Caco-2 (cell line): ENCODE measurements at regions not wholly inside any gene's neighbourhood (a gene's known extent, or its start where the extent isn't known, plus 50 kb on each side); places are given as distances from the start of the nearest gene placed in this dataset.

Source experiments
- BruUV-seq: library from RNA; stranded (reverse); fragments of 400-500 nt; replicated peaks from 2 replicates; lab custom pipeline; 2021; lab: Mats Ljungman, UMichigan
- CTCF ChIA-PET: fragments of 300-600 bp; sonication (Branson Sonifier 250); formaldehyde crosslinking; loops from one replicate; lab custom pipeline; 2022; ENCODE audit warnings: antibody characterized with exemption; lab: Charles Lee
- POLR2A ChIA-PET: fragments of 300-600 bp; sonication (Branson Sonifier 250); formaldehyde crosslinking; loops from one replicate; lab custom pipeline; 2022; ENCODE audit warnings: antibody characterized with exemption; lab: Charles Lee
- DNase-seq, 2 experiments: peaks; one replicate each; pipeline versions ENCODE4 v3.0.0 to v3.0.0-alpha.2; 2020 to 2022
- H3K27me3 ChIP-seq: replicated peaks from 2 replicates; pipeline ENCODE4 v1.6.0; 2011; ENCODE audit warnings: low read length; ENCODE audit not compliant: control insufficient read depth, insufficient read depth
- H3K36me3 ChIP-seq: 2 replicates; pipeline ENCODE4 v1.5.1; 2011; ENCODE audit warnings: low read length; ENCODE audit not compliant: control insufficient read depth, insufficient read depth
- H3K4me1 ChIP-seq: fragments of 250-450 bp; sonication (Bioruptor Pico); 2 replicates; pipeline ENCODE4 v1.5.1; 2020; ENCODE audit warnings: mild to moderate bottlenecking
- H3K4me3 ChIP-seq: 2 replicates; pipeline ENCODE4 v1.5.1; 2011; ENCODE audit warnings: low read depth, mild to moderate bottlenecking, control low read depth, low read length
- H3K9me3 ChIP-seq: fragments of 250-450 bp; sonication (Bioruptor Pico); 2 replicates; pipeline ENCODE4 v1.5.1; 2020; ENCODE audit warnings: mild to moderate bottlenecking, moderate library complexity
- H3K27ac Mint-ChIP-seq: one replicate; pipeline ENCODE4 v1.8.0; 2022; ENCODE audit warnings: mixed read lengths; ENCODE audit not compliant: unreplicated experiment
- H3K27me3 Mint-ChIP-seq: one replicate; pipeline ENCODE4 v1.8.0; 2022; ENCODE audit warnings: mixed read lengths; ENCODE audit not compliant: insufficient read depth, unreplicated experiment
- H3K36me3 Mint-ChIP-seq: one replicate; pipeline ENCODE4 v1.8.0; 2022; ENCODE audit warnings: mild to moderate bottlenecking, mixed read lengths; ENCODE audit not compliant: insufficient read depth, unreplicated experiment
- H3K4me1 Mint-ChIP-seq: one replicate; pipeline ENCODE4 v1.8.0; 2022; ENCODE audit warnings: low read depth, mixed read lengths; ENCODE audit not compliant: unreplicated experiment
- H3K4me3 Mint-ChIP-seq: one replicate; pipeline ENCODE4 v1.8.0; 2022; ENCODE audit warnings: mild to moderate bottlenecking, moderate library complexity, mixed read lengths; ENCODE audit not compliant: unreplicated experiment
- H3K9me3 Mint-ChIP-seq: one replicate; pipeline ENCODE4 v1.8.0; 2022; ENCODE audit warnings: mixed read lengths; ENCODE audit not compliant: unreplicated experiment
- intact Hi-C: fragments of 100-400 bp; cut with micrococcal nuclease; formaldehyde crosslinking; loops from one replicate; pipeline ENCODE4 v1.10.0; 2022; ENCODE audit not compliant: unreplicated experiment
- TF ChIP-seq, protein P1 (sequence below), 2 experiments: fragments of 200-600 bp in 1 of 2; IDR thresholded peaks; 1 replicate in 1 of 2; 2 replicates in 1 of 2; pipeline versions ENCODE4 v1.5.1 to v1.8.0; 2011 to 2022; ENCODE audit warnings: antibody characterized with exemption in 1 of 2, control low read depth in 1 of 2, inconsistent platforms in 1 of 2, low read depth in 1 of 2, low read length in 1 of 2, mild to moderate bottlenecking in 1 of 2, moderate library complexity in 1 of 2; ENCODE audit not compliant: insufficient read depth in 1 of 2, severe bottlenecking in 1 of 2, unreplicated experiment in 1 of 2

DNA sequence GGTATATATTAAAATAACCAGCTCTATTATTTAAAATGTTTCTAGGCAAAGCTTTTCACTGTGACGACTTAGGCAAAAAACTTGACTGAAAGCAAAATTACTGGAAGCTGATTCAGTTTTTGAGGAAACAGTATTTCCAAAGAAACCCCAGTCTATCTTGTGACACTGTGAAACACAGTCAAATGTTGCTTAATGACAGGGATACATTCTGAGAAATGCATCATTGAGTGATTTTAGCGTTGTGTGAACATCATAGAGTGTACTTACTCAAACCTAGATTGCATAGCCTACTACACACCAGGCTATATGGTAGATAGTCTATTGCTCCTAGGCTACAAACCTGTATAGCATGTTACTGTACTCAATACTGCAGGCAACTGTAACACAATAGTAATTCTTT is 116.9 kb upstream of the KCNK1 start:
- Histone ChIP-seq H3K27me3 (no peaks in the 10 kb centered on the region), H3K36me3 (no peaks in the 10 kb centered on the region), H3K4me1 (no peaks in the 10 kb centered on the region), H3K9me3 (no peaks in the 10 kb centered on the region), H3K4me3 (no peak overlapping the region)
- TF ChIP-seq, protein P1, sequence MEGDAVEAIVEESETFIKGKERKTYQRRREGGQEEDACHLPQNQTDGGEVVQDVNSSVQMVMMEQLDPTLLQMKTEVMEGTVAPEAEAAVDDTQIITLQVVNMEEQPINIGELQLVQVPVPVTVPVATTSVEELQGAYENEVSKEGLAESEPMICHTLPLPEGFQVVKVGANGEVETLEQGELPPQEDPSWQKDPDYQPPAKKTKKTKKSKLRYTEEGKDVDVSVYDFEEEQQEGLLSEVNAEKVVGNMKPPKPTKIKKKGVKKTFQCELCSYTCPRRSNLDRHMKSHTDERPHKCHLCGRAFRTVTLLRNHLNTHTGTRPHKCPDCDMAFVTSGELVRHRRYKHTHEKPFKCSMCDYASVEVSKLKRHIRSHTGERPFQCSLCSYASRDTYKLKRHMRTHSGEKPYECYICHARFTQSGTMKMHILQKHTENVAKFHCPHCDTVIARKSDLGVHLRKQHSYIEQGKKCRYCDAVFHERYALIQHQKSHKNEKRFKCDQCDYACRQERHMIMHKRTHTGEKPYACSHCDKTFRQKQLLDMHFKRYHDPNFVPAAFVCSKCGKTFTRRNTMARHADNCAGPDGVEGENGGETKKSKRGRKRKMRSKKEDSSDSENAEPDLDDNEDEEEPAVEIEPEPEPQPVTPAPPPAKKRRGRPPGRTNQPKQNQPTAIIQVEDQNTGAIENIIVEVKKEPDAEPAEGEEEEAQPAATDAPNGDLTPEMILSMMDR (IDR thresholded peaks at IDR 0.05; ENCODE audit: insufficient read depth in 1 of 2, low read depth in 1 of 2, low read length in 1 of 2, severe bottlenecking in 1 of 2, unreplicated experiment in 1 of 2), result no peak
- intact Hi-C loops, result no loop called here
- no TSS peak for BruUV-seq
- Mint-ChIP-seq H3K4me1 (no peaks in the 10 kb centered on the region), H3K36me3 (no peaks in the 10 kb centered on the region), H3K4me3 (no peak overlapping the region), H3K27ac (no peak overlapping the region), H3K9me3 (peaks cover 8% of the 10 kb centered on the region), H3K27me3 (peaks cover 5% of the 10 kb centered on the region)
- ChIA-PET CTCF (no interaction called here), POLR2A (no interaction called here)
- no peak for DNase-seq

DNA sequence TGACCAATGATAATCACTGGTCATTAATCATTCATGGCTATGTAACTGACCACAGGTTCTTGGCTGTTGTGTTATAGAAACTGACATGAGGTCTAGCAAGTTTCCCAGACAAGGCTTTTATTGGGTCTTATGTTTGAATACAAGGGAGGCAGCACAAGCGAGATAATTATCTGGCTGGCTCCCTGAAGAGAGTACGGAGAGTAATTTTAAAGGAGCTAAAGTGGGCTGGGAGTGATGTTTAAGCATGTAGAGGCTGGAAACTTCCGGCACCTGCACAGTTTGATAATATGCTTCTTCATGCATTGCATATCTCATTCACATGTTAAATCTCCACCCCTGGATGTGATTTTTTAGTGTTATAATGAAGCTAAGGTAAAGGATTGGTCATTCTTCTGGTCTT is 116.2 kb upstream of the KCNK1 start:
- POLR2A ChIA-PET, result no interaction called here

DNA sequence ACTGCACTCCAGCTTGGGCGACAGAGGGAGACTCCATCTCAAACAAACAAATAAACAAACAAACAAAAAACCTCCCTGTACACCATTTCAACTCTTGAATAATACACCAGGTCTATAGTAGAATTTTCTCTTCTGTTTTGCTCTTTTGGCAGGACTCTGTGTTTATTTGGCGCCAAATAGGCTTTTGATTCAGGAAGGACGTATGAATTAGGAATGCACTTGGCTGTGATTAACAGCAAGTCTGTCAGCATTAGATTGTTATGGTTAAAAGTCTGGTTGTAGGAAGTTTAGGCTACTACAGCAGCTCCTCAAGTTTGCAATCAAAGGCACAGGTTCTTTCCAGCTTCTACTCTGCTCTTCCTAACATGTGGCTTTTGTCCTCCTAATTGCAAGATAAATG is 113.8 kb upstream of the KCNK1 start:
- Histone ChIP-seq H3K4me3 (no peak overlapping the region), H3K9me3 (no peaks in the 10 kb centered on the region), H3K4me1 (no peaks in the 10 kb centered on the region), H3K27me3 (no peaks in the 10 kb centered on the region), H3K36me3 (no peaks in the 10 kb centered on the region)
- Mint-ChIP-seq H3K27ac (no peak overlapping the region), H3K4me3 (no peak overlapping the region), H3K36me3 (no peaks in the 10 kb centered on the region), H3K9me3 (peaks cover 8% of the 10 kb centered on the region), H3K27me3 (peaks cover 9% of the 10 kb centered on the region), H3K4me1 (no peaks in the 10 kb centered on the region)
- no TSS peak for BruUV-seq
- intact Hi-C loops, result no loop called here
- CTCF ChIA-PET, result no interaction called here
- TF ChIP-seq, protein P1 (IDR thresholded peaks at IDR 0.05; ENCODE audit: insufficient read depth in 1 of 2, low read depth in 1 of 2, low read length in 1 of 2, severe bottlenecking in 1 of 2, unreplicated experiment in 1 of 2), result no peak
- POLR2A ChIA-PET, result no interaction called here
- DNase-seq, result no peak

More for the DNA sequence above, 116.2 kb upstream of the KCNK1 start:
- BruUV-seq, result no TSS peak
- H3K9me3 ChIP-seq, result no peaks in the 10 kb centered on the region
- no peaks in the 10 kb centered on the region for H3K4me1 ChIP-seq
- Mint-ChIP-seq H3K9me3 (peaks cover 8% of the 10 kb centered on the region), H3K36me3 (no peaks in the 10 kb centered on the region), H3K27ac (no peak overlapping the region), H3K27me3 (peaks cover 9% of the 10 kb centered on the region), H3K4me3 (no peak overlapping the region), H3K4me1 (no peaks in the 10 kb centered on the region)
- H3K36me3 ChIP-seq, result no peaks in the 10 kb centered on the region
- CTCF ChIA-PET, result no interaction called here
- DNase-seq, result no peak
- H3K27me3 ChIP-seq, result no peaks in the 10 kb centered on the region
- TF ChIP-seq, protein P1 (IDR thresholded peaks at IDR 0.05; ENCODE audit: insufficient read depth in 1 of 2, low read depth in 1 of 2, low read length in 1 of 2, severe bottlenecking in 1 of 2, unreplicated experiment in 1 of 2), result no peak
- no peak overlapping the region for H3K4me3 ChIP-seq
- intact Hi-C loops, result no loop called here
